ENCODE measurements at regions not wholly inside any gene's neighbourhood (a gene's known extent, or its start where the extent isn't known, plus 50 kb on each side); places are given as distances from the start of the nearest gene placed in this dataset.

DNA sequence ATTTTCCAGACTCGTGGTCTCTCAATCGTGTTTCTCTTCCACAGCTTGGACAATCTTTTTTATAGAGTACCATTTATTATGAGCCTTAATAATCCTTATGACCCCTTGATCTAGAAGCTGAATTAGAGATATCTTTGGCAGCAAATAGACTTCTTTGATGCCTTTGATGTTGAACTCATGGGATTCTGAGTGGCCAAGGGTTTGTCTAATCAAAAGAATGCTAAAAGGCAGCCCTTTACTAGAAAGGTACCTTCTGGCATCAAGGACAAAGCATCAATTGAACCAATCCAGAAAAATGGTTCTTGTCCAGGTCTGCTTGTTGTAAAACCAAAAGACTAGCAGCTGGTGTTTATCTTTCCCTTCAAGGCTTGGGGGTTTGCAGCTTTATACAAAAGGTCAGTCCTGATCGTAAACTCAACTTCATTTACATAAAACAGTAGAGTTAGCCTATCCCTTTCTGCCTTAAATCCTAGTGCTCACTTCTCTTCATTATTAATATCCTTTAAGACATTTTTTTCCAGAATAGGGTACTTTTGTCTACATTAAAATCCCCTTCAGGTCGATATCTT, 411.3 kb downstream of the FAT4 start:
- Mint-ChIP-seq H3K4me1 (peaks cover 11% of the 10 kb centered on the region), H3K27me3 (ENCODE audit: low read depth) (no peaks in the 10 kb centered on the region), H3K27ac (ENCODE audit: unreplicated experiment) (no peak overlapping the region), H3K9me3 (peaks cover 7% of the 10 kb centered on the region), H3K36me3 (ENCODE audit: low read depth) (no peaks in the 10 kb centered on the region), H3K4me3 (no peak overlapping the region)
- TF ChIP-seq, protein P1, sequence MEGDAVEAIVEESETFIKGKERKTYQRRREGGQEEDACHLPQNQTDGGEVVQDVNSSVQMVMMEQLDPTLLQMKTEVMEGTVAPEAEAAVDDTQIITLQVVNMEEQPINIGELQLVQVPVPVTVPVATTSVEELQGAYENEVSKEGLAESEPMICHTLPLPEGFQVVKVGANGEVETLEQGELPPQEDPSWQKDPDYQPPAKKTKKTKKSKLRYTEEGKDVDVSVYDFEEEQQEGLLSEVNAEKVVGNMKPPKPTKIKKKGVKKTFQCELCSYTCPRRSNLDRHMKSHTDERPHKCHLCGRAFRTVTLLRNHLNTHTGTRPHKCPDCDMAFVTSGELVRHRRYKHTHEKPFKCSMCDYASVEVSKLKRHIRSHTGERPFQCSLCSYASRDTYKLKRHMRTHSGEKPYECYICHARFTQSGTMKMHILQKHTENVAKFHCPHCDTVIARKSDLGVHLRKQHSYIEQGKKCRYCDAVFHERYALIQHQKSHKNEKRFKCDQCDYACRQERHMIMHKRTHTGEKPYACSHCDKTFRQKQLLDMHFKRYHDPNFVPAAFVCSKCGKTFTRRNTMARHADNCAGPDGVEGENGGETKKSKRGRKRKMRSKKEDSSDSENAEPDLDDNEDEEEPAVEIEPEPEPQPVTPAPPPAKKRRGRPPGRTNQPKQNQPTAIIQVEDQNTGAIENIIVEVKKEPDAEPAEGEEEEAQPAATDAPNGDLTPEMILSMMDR (conservative IDR thresholded peaks at IDR 0.05), result no peak
- DNase-seq (ENCODE audit: low read depth, low spot score), result no peak

DNA sequence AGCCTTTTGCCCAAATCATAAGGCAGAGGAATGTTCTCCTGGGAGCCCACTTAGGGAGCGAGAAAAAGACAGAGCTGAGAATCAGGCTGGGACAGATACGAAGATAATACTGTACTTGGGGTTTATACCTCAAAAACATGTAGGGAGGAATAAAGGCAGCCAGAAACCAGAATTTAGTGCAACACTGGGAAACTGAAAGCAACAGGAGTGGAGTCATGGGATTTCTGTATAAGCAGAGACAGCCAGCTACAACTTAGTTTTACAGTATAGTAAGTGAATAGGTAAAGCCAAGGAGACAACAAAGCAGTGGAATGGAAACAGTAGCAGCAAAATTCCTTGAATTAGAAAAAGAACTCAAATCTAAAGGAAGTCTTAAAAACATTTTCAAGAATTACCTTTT, 413.2 kb downstream of the FAT4 start:
- TF ChIP-seq, protein P1 (conservative IDR thresholded peaks at IDR 0.05), result no peak
- Mint-ChIP-seq H3K36me3 (ENCODE audit: low read depth) (no peaks in the 10 kb centered on the region), H3K4me1 (peaks cover 14% of the 10 kb centered on the region), H3K27me3 (ENCODE audit: low read depth) (no peaks in the 10 kb centered on the region), H3K9me3 (peaks cover 4% of the 10 kb centered on the region), H3K27ac (ENCODE audit: unreplicated experiment) (no peak overlapping the region), H3K4me3 (no peak overlapping the region)
- DNase-seq (ENCODE audit: low read depth, low spot score), result no peak

DNA sequence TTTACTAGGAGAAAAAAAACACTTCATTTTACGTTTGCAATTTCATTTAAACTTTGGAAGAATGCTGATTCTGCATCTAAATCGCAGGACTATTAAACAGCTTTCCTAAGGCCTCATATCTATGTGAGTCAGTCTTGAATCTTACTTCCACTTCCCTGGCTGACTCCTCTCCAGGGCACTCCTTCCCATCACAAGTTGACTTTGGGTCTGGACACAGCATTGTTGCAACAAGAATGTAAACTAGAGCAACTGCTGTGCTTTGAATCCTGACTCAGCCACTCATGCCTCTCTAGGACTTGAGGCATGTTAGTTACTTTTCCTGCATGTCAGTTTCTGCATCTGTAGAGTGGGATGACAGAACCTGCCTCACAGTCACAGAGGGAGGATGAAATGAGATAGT, 413.8 kb downstream of the FAT4 start:
- no peak overlapping the region for H3K4me3 Mint-ChIP-seq
- peaks cover 4% of the 10 kb centered on the region for H3K9me3 Mint-ChIP-seq
- H3K27me3 Mint-ChIP-seq (ENCODE audit: low read depth), result no peaks in the 10 kb centered on the region
- TF ChIP-seq, protein P1 (conservative IDR thresholded peaks at IDR 0.05), result no peak
- H3K27ac Mint-ChIP-seq (ENCODE audit: unreplicated experiment), result no peak overlapping the region
- no peak for DNase-seq (ENCODE audit: low read depth, low spot score)
- H3K4me1 Mint-ChIP-seq, result peaks cover 19% of the 10 kb centered on the region
- no peaks in the 10 kb centered on the region for H3K36me3 Mint-ChIP-seq (ENCODE audit: low read depth)

DNA sequence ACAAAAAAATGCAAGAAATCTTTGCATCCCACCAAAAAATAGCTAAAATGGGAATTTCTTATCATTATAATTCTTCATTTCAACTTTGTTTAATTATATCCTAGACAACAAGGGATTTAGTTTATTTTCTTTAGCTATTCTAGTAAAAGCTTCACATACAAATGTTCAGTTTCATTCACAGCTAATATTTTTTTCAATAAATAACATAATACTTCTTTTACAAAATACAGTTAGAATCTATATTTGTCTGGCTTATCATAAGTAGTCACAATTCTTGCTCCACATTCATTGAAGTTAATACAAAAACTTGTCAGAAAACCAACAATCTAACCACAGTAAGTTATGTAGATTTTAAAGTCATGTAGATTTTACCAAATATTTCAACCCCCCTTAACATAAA, 414.4 kb downstream of the FAT4 start:
- TF ChIP-seq, protein P1 (conservative IDR thresholded peaks at IDR 0.05), result no peak
- Mint-ChIP-seq H3K27me3 (ENCODE audit: low read depth) (no peaks in the 10 kb centered on the region), H3K4me1 (peaks cover 19% of the 10 kb centered on the region), H3K27ac (ENCODE audit: unreplicated experiment) (no peak overlapping the region), H3K4me3 (no peak overlapping the region), H3K9me3 (peaks cover 4% of the 10 kb centered on the region), H3K36me3 (ENCODE audit: low read depth) (no peaks in the 10 kb centered on the region)
- DNase-seq (ENCODE audit: low read depth, low spot score), result no peak

DNA sequence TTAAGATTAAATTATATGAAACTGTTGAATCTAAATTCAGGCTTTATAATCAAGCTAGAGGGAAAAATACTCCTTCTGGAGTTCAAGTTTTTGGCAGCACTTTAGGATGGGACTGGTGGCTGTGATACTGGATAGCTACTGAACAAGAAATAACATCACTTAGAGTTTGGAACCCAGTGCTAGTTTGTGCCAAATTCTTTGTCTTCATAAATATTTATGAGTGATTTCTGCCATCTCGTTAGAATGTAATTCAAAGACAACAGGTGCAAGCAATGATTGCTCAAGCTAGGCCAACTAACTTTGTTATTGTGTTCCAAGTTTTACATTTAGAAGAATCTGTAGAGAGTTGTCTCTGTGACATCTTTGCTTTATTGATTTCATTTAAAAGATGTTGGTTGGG, 417.9 kb downstream of the FAT4 start:
- peaks cover 39% of the 10 kb centered on the region for H3K4me1 Mint-ChIP-seq
- TF ChIP-seq, protein P1 (conservative IDR thresholded peaks at IDR 0.05), result no peak
- H3K4me3 Mint-ChIP-seq, result no peak overlapping the region
- no peak overlapping the region for H3K27ac Mint-ChIP-seq (ENCODE audit: unreplicated experiment)
- H3K36me3 Mint-ChIP-seq (ENCODE audit: low read depth), result no peaks in the 10 kb centered on the region
- no peaks in the 10 kb centered on the region for H3K27me3 Mint-ChIP-seq (ENCODE audit: low read depth)
- peaks cover 7% of the 10 kb centered on the region for H3K9me3 Mint-ChIP-seq
- no peak for DNase-seq (ENCODE audit: low read depth, low spot score)

Data from neural crest cell (in vitro differentiated cells).